ENCODE measurements at regions not wholly inside any gene's neighbourhood (a gene's known extent, or its start where the extent isn't known, plus 50 kb on each side); places are given as distances from the start of the nearest gene placed in this dataset.
"Not testable (repeated sequence)": the region's sequence is repeated elsewhere in the genome, so short reads cannot be mapped to it uniquely, and the experiment has no call there.

DNA sequence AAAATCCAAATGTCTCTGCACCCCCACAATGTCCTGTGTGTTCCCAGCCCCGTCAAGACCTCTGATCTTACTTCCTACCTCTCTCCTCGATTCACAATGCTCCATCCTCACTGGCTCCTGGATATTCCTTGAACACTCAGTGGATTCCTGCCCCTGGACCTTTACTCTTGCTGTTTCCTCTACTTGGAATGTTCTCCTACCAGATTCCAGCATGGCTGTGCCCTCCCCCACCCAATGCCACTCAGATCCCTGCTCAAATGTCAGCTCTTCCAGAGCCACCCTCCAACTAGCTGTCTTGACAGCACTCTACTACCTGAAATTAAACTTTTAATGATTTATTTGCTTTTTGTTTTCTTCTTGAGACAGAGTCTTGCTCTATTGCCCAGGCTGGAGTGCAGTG, 107.4 kb downstream of the KLF5 start:
- Histone ChIP-seq H3K9ac (ENCODE audit: insufficient read depth, low read length, poor library complexity, severe bottlenecking) (no peak overlapping the region), H3K27me3 (ENCODE audit: control insufficient read depth in 2 of 2, insufficient read depth in 2 of 2, low read length in 2 of 2) (no peaks in the 10 kb centered on the region), H3K36me3 (replicated peaks in 1 of 2; ENCODE audit: control insufficient read depth in 1 of 2, insufficient read depth in 2 of 2, low read length in 2 of 2) (no peaks in the 10 kb centered on the region), H3K27ac (ENCODE audit: low read depth in 1 of 2, low read length in 2 of 2) (no peak overlapping the region), H3K4me3 (replicated peaks in 1 of 3; ENCODE audit: low read depth in 2 of 3, low read length in 3 of 3) (no peak overlapping the region), H3K4me1 (ENCODE audit: control insufficient read depth in 1 of 2, insufficient read depth in 2 of 2, low read length in 2 of 2) (no peaks in the 10 kb centered on the region), H3K9me3 (replicated peaks in 1 of 2; ENCODE audit: control insufficient read depth in 1 of 2, insufficient read depth in 1 of 2, low read length in 2 of 2) (no peaks in the 10 kb centered on the region), H3K4me2 (replicated peaks; ENCODE audit: extremely low read depth, low read length, poor library complexity, severe bottlenecking) (no peak overlapping the region), H4K20me1 (ENCODE audit: insufficient read depth, low read length) (no peaks in the 10 kb centered on the region), H3K79me2 (ENCODE audit: insufficient read depth, low read length) (no peaks in the 10 kb centered on the region), H2AFZ (ENCODE audit: insufficient read depth, low read depth, low read length, poor library complexity, severe bottlenecking) (no peak overlapping the region)
- Mint-ChIP-seq H3K27ac (no peak overlapping the region), H3K27me3 (ENCODE audit: low read depth in 3 of 3) (peaks cover 0 to 4% (median 2%) of the 10 kb centered on the region in 3 donors), H3K9me3 (peaks cover 0 to 12% (median 6%) of the 10 kb centered on the region in 7 donors), H3K4me3 (no peak overlapping the region), H3K36me3 (no peaks in the 10 kb centered on the region), H3K4me1 (peaks cover 3% of the 10 kb centered on the region)
- intact Hi-C loops (cut with micrococcal nuclease), result no loop called here
- TF ChIP-seq, protein P1, sequence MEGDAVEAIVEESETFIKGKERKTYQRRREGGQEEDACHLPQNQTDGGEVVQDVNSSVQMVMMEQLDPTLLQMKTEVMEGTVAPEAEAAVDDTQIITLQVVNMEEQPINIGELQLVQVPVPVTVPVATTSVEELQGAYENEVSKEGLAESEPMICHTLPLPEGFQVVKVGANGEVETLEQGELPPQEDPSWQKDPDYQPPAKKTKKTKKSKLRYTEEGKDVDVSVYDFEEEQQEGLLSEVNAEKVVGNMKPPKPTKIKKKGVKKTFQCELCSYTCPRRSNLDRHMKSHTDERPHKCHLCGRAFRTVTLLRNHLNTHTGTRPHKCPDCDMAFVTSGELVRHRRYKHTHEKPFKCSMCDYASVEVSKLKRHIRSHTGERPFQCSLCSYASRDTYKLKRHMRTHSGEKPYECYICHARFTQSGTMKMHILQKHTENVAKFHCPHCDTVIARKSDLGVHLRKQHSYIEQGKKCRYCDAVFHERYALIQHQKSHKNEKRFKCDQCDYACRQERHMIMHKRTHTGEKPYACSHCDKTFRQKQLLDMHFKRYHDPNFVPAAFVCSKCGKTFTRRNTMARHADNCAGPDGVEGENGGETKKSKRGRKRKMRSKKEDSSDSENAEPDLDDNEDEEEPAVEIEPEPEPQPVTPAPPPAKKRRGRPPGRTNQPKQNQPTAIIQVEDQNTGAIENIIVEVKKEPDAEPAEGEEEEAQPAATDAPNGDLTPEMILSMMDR (IDR thresholded peaks at IDR 0.05), result no peak
- 100% methylated on average over 2 of the region's 2 CpGs for WGBS (ENCODE audit: insufficient coverage)
- DNase-seq, result no peak

DNA sequence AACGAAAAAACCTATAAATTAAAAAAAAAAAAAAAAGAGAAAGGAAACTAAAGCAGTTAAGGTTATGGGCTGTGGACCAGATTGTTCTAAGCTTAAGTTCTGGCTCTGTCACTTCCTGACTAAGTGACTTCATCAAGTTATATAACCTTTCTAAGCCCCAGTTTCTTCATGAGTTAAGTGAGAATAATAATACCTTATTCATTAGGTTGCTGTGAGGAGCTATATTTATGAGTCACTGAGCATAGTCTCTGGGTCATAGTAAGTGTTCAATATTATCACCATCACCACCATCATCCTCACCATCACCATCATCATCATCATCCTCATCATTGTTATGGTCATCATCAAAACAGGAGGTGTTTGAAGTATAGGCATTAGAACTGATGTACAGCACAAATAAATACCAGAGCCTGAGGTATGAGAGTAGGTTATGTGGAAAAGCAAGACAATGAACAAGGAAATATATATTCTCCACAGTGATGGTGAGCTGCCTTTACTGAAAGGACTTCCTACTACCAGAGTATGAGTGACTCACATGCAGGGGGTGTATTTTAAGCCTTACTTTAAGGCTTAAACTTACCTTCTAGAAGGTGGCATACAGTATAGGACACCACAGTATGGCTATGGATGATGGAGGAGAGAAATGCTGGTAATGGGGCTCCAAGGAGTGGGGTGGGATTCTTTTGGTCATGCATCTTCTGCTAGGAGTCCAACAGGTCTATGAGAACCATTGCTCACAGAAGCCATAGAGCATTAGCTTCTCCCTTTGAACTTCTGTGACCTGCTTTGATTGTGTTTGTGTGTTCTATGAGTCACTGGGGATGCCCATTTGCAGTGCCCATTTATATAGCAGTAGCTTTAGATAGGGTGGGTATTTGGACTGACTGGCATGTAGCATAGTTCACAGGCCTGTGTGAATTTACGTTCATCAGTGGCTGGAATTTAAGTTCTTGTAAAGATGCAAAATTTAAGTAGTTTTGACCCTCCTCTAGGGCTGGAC, 104.4 kb downstream of the KLF5 start:
- H3K4me2 ChIP-seq (replicated peaks; ENCODE audit: extremely low read depth, low read length, poor library complexity, severe bottlenecking), result no peak overlapping the region
- TF ChIP-seq, protein P1 (IDR thresholded peaks at IDR 0.05), result no peak

GRCh38 chr13:73160371-73161031, 101.7 kb downstream of the KLF5 start:
- H3K4me3 ChIP-seq (replicated peaks in 1 of 3; ENCODE audit: low read depth in 2 of 3, low read length in 3 of 3); intact Hi-C loops (cut with micrococcal nuclease); H3K9ac ChIP-seq (ENCODE audit: insufficient read depth, low read length, poor library complexity, severe bottlenecking); H3K27ac ChIP-seq (ENCODE audit: low read depth in 1 of 2, low read length in 2 of 2); DNase-seq; H3K4me1 Mint-ChIP-seq; H3K4me3 Mint-ChIP-seq; H3K27ac Mint-ChIP-seq; H3K27me3 Mint-ChIP-seq (ENCODE audit: low read depth in 3 of 3); H4K20me1 ChIP-seq (ENCODE audit: insufficient read depth, low read length); H2AFZ ChIP-seq (ENCODE audit: insufficient read depth, low read depth, low read length, poor library complexity, severe bottlenecking); H3K36me3 ChIP-seq (replicated peaks in 1 of 2; ENCODE audit: control insufficient read depth in 1 of 2, insufficient read depth in 2 of 2, low read length in 2 of 2); H3K36me3 Mint-ChIP-seq; H3K4me2 ChIP-seq (replicated peaks; ENCODE audit: extremely low read depth, low read length, poor library complexity, severe bottlenecking); H3K9me3 ChIP-seq (replicated peaks in 1 of 2; ENCODE audit: control insufficient read depth in 1 of 2, insufficient read depth in 1 of 2, low read length in 2 of 2); H3K27me3 ChIP-seq (ENCODE audit: control insufficient read depth in 2 of 2, insufficient read depth in 2 of 2, low read length in 2 of 2); H3K4me1 ChIP-seq (ENCODE audit: control insufficient read depth in 1 of 2, insufficient read depth in 2 of 2, low read length in 2 of 2); H3K79me2 ChIP-seq (ENCODE audit: insufficient read depth, low read length): not testable (repeated sequence)
- no CpG with 5 or more reads among the region's 5 CpGs for WGBS (ENCODE audit: insufficient coverage)
- peaks cover 2 to 17% (median 9%) of the 10 kb centered on the region in 7 donors for H3K9me3 Mint-ChIP-seq

More for the DNA sequence above, 104.4 kb downstream of the KLF5 start:
- 100% methylated on average over 1 of the region's 2 CpGs for WGBS (ENCODE audit: insufficient coverage)
- Histone ChIP-seq H3K27ac (ENCODE audit: low read depth in 1 of 2, low read length in 2 of 2) (no peak overlapping the region), H3K9me3 (replicated peaks in 1 of 2; ENCODE audit: control insufficient read depth in 1 of 2, insufficient read depth in 1 of 2, low read length in 2 of 2) (no peaks in the 10 kb centered on the region), H3K9ac (ENCODE audit: insufficient read depth, low read length, poor library complexity, severe bottlenecking) (no peak overlapping the region), H4K20me1 (ENCODE audit: insufficient read depth, low read length) (no peaks in the 10 kb centered on the region), H3K36me3 (replicated peaks in 1 of 2; ENCODE audit: control insufficient read depth in 1 of 2, insufficient read depth in 2 of 2, low read length in 2 of 2) (no peaks in the 10 kb centered on the region), H3K27me3 (ENCODE audit: control insufficient read depth in 2 of 2, insufficient read depth in 2 of 2, low read length in 2 of 2) (no peaks in the 10 kb centered on the region), H3K4me1 (ENCODE audit: control insufficient read depth in 1 of 2, insufficient read depth in 2 of 2, low read length in 2 of 2) (no peaks in the 10 kb centered on the region), H3K4me3 (replicated peaks in 1 of 3; ENCODE audit: low read depth in 2 of 3, low read length in 3 of 3) (no peak overlapping the region), H3K79me2 (ENCODE audit: insufficient read depth, low read length) (no peaks in the 10 kb centered on the region), H2AFZ (ENCODE audit: insufficient read depth, low read depth, low read length, poor library complexity, severe bottlenecking) (no peak overlapping the region)
- Mint-ChIP-seq H3K27me3 (ENCODE audit: low read depth in 3 of 3) (peaks cover 0 to 4% (median 2%) of the 10 kb centered on the region in 3 donors), H3K4me1 (no peaks in the 10 kb centered on the region), H3K4me3 (no peak overlapping the region), H3K9me3 (peaks cover 2 to 16% (median 7%) of the 10 kb centered on the region in 7 donors), H3K27ac (no peak overlapping the region), H3K36me3 (no peaks in the 10 kb centered on the region)
- intact Hi-C loops (cut with micrococcal nuclease), result no loop called here
- DNase-seq, result no peak

All from CD14-positive monocyte (primary cell).